CD4-positive, alpha-beta T cell treated with Interleukin-4 for 1 hour (primary cell): ENCODE measurements at regions not wholly inside any gene's neighbourhood (a gene's known extent, or its start where the extent isn't known, plus 50 kb on each side); places are given as distances from the start of the nearest gene placed in this dataset.
"Not testable (repeated sequence)": the region's sequence is repeated elsewhere in the genome, so short reads cannot be mapped to it uniquely, and the experiment has no call there.

Source experiments
- DNase-seq, 2 donors: peaks; one replicate each; pipeline ENCODE4 v3.0.0-alpha.2; 2020 to 2022

GRCh38 chr17:72372185-72372584 lies 251.4 kb downstream of the SOX9 start:
- no peak for DNase-seq

- no peak for DNase-seq
These were observed 253.3 kb downstream of the SOX9 start for GRCh38 chr17:72373910-72374741.

- no peak for DNase-seq
These were observed 255.9 kb downstream of the SOX9 start for GRCh38 chr17:72376526-72377345.

GRCh38 chr17:72378414-72379390 lies 257.9 kb downstream of the SOX9 start:
- DNase-seq = no peak

GRCh38 chr17:72379516-72379915 lies 258.7 kb downstream of the SOX9 start:
- DNase-seq = no peak

GRCh38 chr17:72380120-72380519 lies 259.3 kb downstream of the SOX9 start:
- no peak for DNase-seq

- DNase-seq = no peak
These were observed 259.9 kb downstream of the SOX9 start for GRCh38 chr17:72380737-72381136.

GRCh38 chr17:72381597-72382397 lies 261.0 kb downstream of the SOX9 start:
- no peak for DNase-seq

GRCh38 chr17:72382971-72383722 lies 262.3 kb downstream of the SOX9 start:
- DNase-seq = no peak

GRCh38 chr17:72385475-72385874 lies 264.7 kb downstream of the SOX9 start:
- DNase-seq = no peak

- not testable (repeated sequence) for DNase-seq
These were observed 265.4 kb downstream of the SOX9 start for GRCh38 chr17:72386173-72386572.

GRCh38 chr17:72386619-72387237 lies 265.9 kb downstream of the SOX9 start:
- no peak for DNase-seq

GRCh38 chr17:72387487-72387886 lies 266.7 kb downstream of the SOX9 start:
- DNase-seq = no peak

GRCh38 chr17:72387969-72388368 lies 267.1 kb downstream of the SOX9 start:
- DNase-seq = no peak

- DNase-seq = no peak
These were observed 268.1 kb downstream of the SOX9 start for GRCh38 chr17:72388765-72389473.

GRCh38 chr17:72390675-72391508 lies 270.1 kb downstream of the SOX9 start:
- DNase-seq = no peak

GRCh38 chr17:72392056-72393010 lies 271.5 kb downstream of the SOX9 start:
- no peak for DNase-seq

GRCh38 chr17:72393553-72393952 lies 272.7 kb downstream of the SOX9 start:
- no peak for DNase-seq
